ENCODE measurements at regions not wholly inside any gene's neighbourhood (a gene's known extent, or its start where the extent isn't known, plus 50 kb on each side); places are given as distances from the start of the nearest gene placed in this dataset.

DNA sequence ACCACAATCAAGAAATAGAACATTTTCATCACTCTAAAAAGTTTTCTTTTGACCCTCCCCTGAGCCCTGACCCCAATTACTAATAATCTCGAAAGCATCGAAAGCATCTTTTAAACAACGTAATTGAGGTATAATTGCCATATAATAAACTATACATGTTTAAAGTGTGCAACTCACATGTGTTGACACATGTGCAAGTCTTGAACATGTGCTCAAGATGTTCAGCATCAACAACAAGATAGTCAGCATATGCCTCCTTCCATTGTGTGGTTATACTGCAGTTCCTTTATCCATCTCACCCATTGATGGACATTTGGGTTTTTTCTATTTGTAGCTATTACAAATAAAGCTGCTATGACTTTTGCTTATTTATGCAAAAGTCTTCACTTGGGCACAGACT lies 90.7 kb downstream of the RIPK4 start:
- TF ChIP-seq, protein P1, sequence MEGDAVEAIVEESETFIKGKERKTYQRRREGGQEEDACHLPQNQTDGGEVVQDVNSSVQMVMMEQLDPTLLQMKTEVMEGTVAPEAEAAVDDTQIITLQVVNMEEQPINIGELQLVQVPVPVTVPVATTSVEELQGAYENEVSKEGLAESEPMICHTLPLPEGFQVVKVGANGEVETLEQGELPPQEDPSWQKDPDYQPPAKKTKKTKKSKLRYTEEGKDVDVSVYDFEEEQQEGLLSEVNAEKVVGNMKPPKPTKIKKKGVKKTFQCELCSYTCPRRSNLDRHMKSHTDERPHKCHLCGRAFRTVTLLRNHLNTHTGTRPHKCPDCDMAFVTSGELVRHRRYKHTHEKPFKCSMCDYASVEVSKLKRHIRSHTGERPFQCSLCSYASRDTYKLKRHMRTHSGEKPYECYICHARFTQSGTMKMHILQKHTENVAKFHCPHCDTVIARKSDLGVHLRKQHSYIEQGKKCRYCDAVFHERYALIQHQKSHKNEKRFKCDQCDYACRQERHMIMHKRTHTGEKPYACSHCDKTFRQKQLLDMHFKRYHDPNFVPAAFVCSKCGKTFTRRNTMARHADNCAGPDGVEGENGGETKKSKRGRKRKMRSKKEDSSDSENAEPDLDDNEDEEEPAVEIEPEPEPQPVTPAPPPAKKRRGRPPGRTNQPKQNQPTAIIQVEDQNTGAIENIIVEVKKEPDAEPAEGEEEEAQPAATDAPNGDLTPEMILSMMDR (conservative IDR thresholded peaks at IDR 0.05) = no peak
- H3K27ac ChIP-seq = peak overlapping the region; percentile 100

GRCh38 chr21:41675574-41675973 lies 91.3 kb downstream of the RIPK4 start:
- H3K27ac ChIP-seq = no peak overlapping the region
- TF ChIP-seq, protein P1 (conservative IDR thresholded peaks at IDR 0.05) = no peak

DNA sequence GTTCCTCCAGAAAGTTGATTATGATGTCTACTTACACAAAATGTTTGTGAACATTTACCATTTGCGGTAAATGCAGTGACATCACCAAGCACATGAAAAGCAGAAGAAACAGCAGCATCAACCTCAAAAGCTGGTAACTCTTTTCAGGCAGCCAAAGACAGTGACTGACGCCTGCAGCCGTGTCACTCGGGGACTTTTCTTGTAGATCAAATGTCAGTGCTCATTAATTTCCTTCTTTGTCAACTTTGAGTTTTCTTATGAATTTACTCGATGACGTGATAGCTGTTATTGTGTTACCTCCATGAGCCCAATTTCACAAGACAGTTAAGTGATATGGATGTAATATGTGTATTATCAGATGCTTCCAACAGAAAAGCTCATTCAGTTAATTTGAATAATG lies 92.5 kb downstream of the RIPK4 start:
- TF ChIP-seq, protein P1 (conservative IDR thresholded peaks at IDR 0.05) = no peak
- no peak overlapping the region for H3K27ac ChIP-seq

GRCh38 chr21:41673596-41674335 lies 93.1 kb downstream of the RIPK4 start:
- TF ChIP-seq, protein P1 (conservative IDR thresholded peaks at IDR 0.05) = peak; percentile 4; the same call in 1 of the 2 replicates
- no peak overlapping the region for H3K27ac ChIP-seq

- no peak overlapping the region for H3K27ac ChIP-seq
- TF ChIP-seq, protein P1 (conservative IDR thresholded peaks at IDR 0.05) = no peak
Measured at GRCh38 chr21:41673071-41673470, 93.8 kb downstream of the RIPK4 start.

DNA sequence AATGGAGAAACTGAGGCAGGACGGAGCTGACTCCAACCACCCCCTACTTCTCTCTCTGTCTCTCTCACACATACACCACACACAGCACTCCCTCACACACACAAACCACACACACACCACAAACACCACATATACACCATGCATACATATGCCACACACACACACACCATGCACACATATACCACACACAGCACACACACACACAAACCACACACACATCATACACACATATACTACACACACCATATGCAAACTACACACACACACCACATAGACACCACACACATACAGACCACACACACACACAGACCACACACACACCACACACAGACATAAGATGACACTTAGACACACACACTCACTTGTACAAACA lies 94.3 kb downstream of the RIPK4 start:
- TF ChIP-seq, protein P1 (conservative IDR thresholded peaks at IDR 0.05) = no peak
- H3K27ac ChIP-seq = no peak overlapping the region

- TF ChIP-seq, protein P1 (conservative IDR thresholded peaks at IDR 0.05) = no peak
- H3K27ac ChIP-seq = no peak overlapping the region
Measured at GRCh38 chr21:41671859-41672542, 94.9 kb downstream of the RIPK4 start.

Data from VCaP (cell line).